ENCODE measurements at regions not wholly inside any gene's neighbourhood (a gene's known extent, or its start where the extent isn't known, plus 50 kb on each side); places are given as distances from the start of the nearest gene placed in this dataset.

- Mint-ChIP-seq H3K27me3 (ENCODE audit: unreplicated experiment) (no peaks in the 10 kb centered on the region), H3K9me3 (ENCODE audit: low read depth, unreplicated experiment) (no peaks in the 10 kb centered on the region), H3K4me3 (ENCODE audit: low read depth, unreplicated experiment) (no peak overlapping the region), H3K36me3 (ENCODE audit: insufficient read depth, unreplicated experiment) (no peaks in the 10 kb centered on the region), H3K27ac (ENCODE audit: unreplicated experiment) (no peak overlapping the region), H3K4me1 (ENCODE audit: low read depth, unreplicated experiment) (no peaks in the 10 kb centered on the region)
- TF ChIP-seq, protein P1, sequence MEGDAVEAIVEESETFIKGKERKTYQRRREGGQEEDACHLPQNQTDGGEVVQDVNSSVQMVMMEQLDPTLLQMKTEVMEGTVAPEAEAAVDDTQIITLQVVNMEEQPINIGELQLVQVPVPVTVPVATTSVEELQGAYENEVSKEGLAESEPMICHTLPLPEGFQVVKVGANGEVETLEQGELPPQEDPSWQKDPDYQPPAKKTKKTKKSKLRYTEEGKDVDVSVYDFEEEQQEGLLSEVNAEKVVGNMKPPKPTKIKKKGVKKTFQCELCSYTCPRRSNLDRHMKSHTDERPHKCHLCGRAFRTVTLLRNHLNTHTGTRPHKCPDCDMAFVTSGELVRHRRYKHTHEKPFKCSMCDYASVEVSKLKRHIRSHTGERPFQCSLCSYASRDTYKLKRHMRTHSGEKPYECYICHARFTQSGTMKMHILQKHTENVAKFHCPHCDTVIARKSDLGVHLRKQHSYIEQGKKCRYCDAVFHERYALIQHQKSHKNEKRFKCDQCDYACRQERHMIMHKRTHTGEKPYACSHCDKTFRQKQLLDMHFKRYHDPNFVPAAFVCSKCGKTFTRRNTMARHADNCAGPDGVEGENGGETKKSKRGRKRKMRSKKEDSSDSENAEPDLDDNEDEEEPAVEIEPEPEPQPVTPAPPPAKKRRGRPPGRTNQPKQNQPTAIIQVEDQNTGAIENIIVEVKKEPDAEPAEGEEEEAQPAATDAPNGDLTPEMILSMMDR (IDR thresholded peaks at IDR 0.05; ENCODE audit: unreplicated experiment), result no peak
- CTCF ChIA-PET, result interaction anchor here (1.0 kb wide), 2 partner anchors 342 to 465 kb away, joined by 3 read pairs; no protein-coding TSS in a partner anchor
- BruUV-seq (replicated peaks), result no TSS peak
- DNase-seq, result no peak
- intact Hi-C loops (cut with micrococcal nuclease; ENCODE audit: unreplicated experiment), result no loop called here
These were observed 228.8 kb upstream of the CSF3R start for GRCh38 chr1:36711480-36711879.

DNA sequence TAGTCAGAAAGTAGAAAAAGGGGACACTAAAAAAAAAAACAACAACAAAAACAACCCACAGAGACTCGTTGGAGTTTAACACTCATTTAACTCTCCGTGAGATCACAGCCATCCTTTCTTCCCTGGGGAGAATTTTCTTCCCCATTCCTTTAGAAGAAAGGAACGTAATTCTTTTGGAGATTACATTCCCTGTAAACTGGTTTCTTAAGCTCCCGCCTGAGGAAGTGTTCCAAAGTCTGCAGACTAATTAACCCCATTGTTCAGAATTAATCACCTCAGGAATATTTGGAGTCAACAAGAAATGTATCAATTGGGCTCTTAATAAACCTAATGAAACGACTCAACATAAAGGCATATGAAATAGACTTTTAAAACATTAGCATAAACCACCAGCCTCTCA is 228.2 kb upstream of the CSF3R start:
- no peak for DNase-seq
- CTCF ChIA-PET, result interaction anchor here (1.0 kb wide), 1 partner anchor 465 kb away, joined by 3 read pairs; no protein-coding TSS in a partner anchor
- no peaks in the 10 kb centered on the region for H3K36me3 Mint-ChIP-seq (ENCODE audit: insufficient read depth, unreplicated experiment)
- no peak overlapping the region for H3K4me3 Mint-ChIP-seq (ENCODE audit: low read depth, unreplicated experiment)
- no peaks in the 10 kb centered on the region for H3K9me3 Mint-ChIP-seq (ENCODE audit: low read depth, unreplicated experiment)
- TF ChIP-seq, protein P1 (IDR thresholded peaks at IDR 0.05; ENCODE audit: unreplicated experiment), result no peak
- intact Hi-C loops (cut with micrococcal nuclease; ENCODE audit: unreplicated experiment), result no loop called here
- no peaks in the 10 kb centered on the region for H3K4me1 Mint-ChIP-seq (ENCODE audit: low read depth, unreplicated experiment)
- H3K27ac Mint-ChIP-seq (ENCODE audit: unreplicated experiment), result no peak overlapping the region
- H3K27me3 Mint-ChIP-seq (ENCODE audit: unreplicated experiment), result no peaks in the 10 kb centered on the region
- no TSS peak for BruUV-seq (replicated peaks)

DNA sequence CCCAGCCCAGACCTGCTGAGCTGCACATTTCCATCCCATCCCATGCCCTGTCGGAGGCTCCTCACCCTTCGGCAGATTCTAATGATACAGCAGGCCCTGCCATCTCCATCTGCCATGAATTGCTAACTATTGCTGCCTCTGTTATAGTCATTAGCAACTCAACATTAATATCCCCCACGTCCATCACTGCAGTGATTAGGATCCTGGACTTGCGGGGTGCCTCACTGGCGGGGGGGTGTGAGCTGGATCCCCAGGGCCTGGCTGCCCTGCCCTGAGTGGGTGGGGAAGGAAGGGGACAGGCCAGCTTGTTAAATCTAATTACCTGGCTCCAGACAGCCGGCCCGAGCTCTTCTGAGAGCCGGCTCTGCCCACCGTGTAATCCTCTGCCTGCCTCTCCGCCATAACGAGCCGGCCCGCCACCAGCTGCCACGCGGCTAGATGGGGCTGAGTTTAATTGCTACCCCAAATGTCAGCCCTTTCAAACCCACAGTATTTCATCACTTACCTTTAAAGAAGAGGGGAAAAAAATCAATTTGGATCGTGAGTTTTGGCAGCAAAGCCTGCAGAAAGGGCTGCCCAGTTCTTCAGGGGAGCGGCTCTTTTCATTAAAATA is 227.3 kb upstream of the CSF3R start:
- no TSS peak for BruUV-seq (replicated peaks)
- H3K9me3 Mint-ChIP-seq (ENCODE audit: low read depth, unreplicated experiment), result no peaks in the 10 kb centered on the region
- H3K4me1 Mint-ChIP-seq (ENCODE audit: low read depth, unreplicated experiment), result no peaks in the 10 kb centered on the region
- CTCF ChIA-PET, result interaction anchor here (0.7 kb wide), 1 partner anchor 175 kb away, joined by 3 read pairs; no protein-coding TSS in a partner anchor
- no peaks in the 10 kb centered on the region for H3K36me3 Mint-ChIP-seq (ENCODE audit: insufficient read depth, unreplicated experiment)
- no peaks in the 10 kb centered on the region for H3K27me3 Mint-ChIP-seq (ENCODE audit: unreplicated experiment)
- intact Hi-C loops (cut with micrococcal nuclease; ENCODE audit: unreplicated experiment), result loop anchor here (5.0 to 10.0 kb wide), 2 partner anchors 215 to 722 kb away; no protein-coding TSS in a partner anchor
- no peak overlapping the region for H3K27ac Mint-ChIP-seq (ENCODE audit: unreplicated experiment)
- TF ChIP-seq, protein P1 (IDR thresholded peaks at IDR 0.05; ENCODE audit: unreplicated experiment), result no peak
- DNase-seq, result no peak
- H3K4me3 Mint-ChIP-seq (ENCODE audit: low read depth, unreplicated experiment), result no peak overlapping the region

DNA sequence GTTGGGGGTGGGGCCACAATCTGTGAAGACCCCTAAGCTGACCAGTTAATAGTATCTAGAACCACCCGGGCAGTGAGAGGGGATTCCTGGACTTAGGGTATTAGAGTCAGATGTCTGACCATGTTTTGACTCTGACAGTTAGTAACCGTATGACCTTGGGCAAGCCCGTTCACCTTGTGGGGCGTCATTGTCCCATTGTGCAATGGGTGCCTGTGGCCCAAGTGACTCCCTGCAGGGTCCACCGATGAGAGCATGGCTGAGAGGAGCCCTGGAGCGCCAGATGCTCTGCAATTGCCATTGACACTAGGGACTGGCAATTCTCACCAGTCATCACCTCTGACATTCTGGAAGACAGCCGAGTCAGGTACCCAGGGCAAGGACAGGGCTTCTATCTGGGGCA is 225.9 kb upstream of the CSF3R start:
- BruUV-seq (replicated peaks), result no TSS peak
- Mint-ChIP-seq H3K27me3 (ENCODE audit: unreplicated experiment) (no peaks in the 10 kb centered on the region), H3K36me3 (ENCODE audit: insufficient read depth, unreplicated experiment) (no peaks in the 10 kb centered on the region), H3K4me3 (ENCODE audit: low read depth, unreplicated experiment) (no peak overlapping the region), H3K9me3 (ENCODE audit: low read depth, unreplicated experiment) (no peaks in the 10 kb centered on the region), H3K27ac (ENCODE audit: unreplicated experiment) (no peak overlapping the region), H3K4me1 (ENCODE audit: low read depth, unreplicated experiment) (peaks cover 2% of the 10 kb centered on the region)
- CTCF ChIA-PET, result interaction anchor here (0.6 kb wide), 1 partner anchor 1664 kb away, joined by 3 read pairs; no protein-coding TSS in a partner anchor
- TF ChIP-seq, protein P1 (IDR thresholded peaks at IDR 0.05; ENCODE audit: unreplicated experiment), result no peak
- intact Hi-C loops (cut with micrococcal nuclease; ENCODE audit: unreplicated experiment), result loop anchor here (5.0 to 10.0 kb wide), 2 partner anchors 216 to 724 kb away; no protein-coding TSS in a partner anchor
- DNase-seq, result no peak

All from Calu3 (cell line).